ENCODE measurements at regions not wholly inside any gene's neighbourhood (a gene's known extent, or its start where the extent isn't known, plus 50 kb on each side); places are given as distances from the start of the nearest gene placed in this dataset.

DNA sequence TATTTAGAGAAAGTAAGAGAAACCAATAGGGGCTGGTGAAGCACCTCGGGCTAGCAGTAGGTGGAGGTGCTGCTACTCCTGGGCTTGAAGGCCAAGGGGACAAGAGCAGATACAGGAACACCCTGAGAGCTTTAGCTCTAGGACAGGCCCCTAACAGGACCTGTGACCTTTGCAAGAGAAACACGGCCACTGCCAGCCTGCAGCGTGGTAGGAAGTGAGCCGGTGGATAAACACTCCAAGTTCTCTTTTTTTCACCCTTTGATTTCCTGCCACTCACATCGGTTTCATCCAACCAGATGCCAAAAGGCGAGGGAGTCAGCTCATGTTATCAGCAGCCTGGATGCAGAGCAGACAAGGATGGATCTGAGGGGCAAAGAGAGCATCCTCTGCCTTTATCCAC lies 66.8 kb upstream of the SPRED2 start:
- Histone ChIP-seq H3K36me3 (ENCODE audit: low read depth, missing control alignments) (no peaks in the 10 kb centered on the region), H3K27ac (no peak overlapping the region), H3K27me3 (no peaks in the 10 kb centered on the region), H3K9me3 (no peaks in the 10 kb centered on the region), H3K4me1 (no peaks in the 10 kb centered on the region), H3K4me3 (no peak overlapping the region)
- no peak for DNase-seq
- 58 to 68% methylated on average over 6 of the region's 6 CpGs for WGBS, 2 donors
- TF ChIP-seq, protein P1, sequence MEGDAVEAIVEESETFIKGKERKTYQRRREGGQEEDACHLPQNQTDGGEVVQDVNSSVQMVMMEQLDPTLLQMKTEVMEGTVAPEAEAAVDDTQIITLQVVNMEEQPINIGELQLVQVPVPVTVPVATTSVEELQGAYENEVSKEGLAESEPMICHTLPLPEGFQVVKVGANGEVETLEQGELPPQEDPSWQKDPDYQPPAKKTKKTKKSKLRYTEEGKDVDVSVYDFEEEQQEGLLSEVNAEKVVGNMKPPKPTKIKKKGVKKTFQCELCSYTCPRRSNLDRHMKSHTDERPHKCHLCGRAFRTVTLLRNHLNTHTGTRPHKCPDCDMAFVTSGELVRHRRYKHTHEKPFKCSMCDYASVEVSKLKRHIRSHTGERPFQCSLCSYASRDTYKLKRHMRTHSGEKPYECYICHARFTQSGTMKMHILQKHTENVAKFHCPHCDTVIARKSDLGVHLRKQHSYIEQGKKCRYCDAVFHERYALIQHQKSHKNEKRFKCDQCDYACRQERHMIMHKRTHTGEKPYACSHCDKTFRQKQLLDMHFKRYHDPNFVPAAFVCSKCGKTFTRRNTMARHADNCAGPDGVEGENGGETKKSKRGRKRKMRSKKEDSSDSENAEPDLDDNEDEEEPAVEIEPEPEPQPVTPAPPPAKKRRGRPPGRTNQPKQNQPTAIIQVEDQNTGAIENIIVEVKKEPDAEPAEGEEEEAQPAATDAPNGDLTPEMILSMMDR (IDR thresholded peaks at IDR 0.05), result no peak
- no peak for TF ChIP-seq POLR2A (IDR thresholded peaks at IDR 0.05)
- intact Hi-C loops (cut with DNase I; ENCODE audit: low total_unique reads), result no loop called here

DNA sequence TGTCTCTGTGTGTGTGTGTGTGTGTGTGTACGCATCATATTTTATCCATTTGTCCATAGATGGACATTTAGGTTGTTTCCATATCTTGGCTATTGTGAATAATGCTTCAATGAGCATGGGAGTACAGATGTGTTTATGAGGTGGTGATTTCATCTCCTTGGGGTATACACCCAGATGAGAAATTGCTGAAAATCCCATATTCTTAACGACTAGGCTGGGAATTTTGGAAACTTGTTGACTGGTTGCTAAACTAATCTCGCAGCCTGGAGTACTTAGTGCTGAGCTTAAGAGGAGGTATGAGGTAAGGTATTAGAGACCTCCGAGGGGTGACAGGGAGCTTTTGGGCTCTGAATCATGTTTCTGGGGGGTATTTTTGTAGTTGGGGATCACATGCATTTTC lies 66.0 kb upstream of the SPRED2 start:
- intact Hi-C loops (cut with DNase I; ENCODE audit: low total_unique reads), result no loop called here

DNA sequence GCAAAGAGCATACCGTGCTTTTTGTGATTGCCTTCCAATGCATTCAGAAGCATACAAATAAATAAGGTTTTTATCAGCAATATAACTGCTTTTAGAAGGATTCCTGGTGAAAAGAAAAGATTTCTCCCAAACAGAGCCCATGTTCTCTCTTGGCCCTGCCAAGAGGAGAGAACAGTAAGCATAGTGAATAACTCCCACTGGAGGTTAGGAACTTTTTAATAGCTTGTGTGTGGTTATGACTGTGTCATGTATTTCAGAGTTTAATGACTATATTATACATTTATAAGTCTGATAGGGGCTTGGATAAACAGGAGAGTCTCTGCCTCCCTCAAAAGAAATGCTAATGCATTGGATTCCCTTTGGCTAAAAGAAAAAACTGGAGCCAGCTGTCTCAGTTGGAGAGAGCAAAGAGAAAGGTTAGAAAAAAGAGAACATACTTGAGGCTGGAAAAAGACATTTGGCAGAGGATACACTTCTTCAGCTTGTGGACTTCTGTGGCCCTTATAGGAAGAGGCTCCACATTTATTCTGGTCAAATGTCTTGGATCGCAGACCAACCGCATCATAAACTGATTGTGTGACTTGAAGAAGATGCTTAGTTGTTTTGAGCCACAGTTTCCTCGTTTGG lies 63.0 kb upstream of the SPRED2 start:
- H3K4me1 ChIP-seq, result no peaks in the 10 kb centered on the region
- intact Hi-C loops (cut with DNase I; ENCODE audit: low total_unique reads), result no loop called here

More for the DNA sequence above, 66.0 kb upstream of the SPRED2 start:
- no peak for DNase-seq
- Histone ChIP-seq H3K4me3 (no peak overlapping the region), H3K9me3 (no peaks in the 10 kb centered on the region), H3K36me3 (ENCODE audit: low read depth, missing control alignments) (no peaks in the 10 kb centered on the region), H3K27ac (no peak overlapping the region), H3K4me1 (no peaks in the 10 kb centered on the region), H3K27me3 (no peaks in the 10 kb centered on the region)
- TF ChIP-seq, protein P1 (IDR thresholded peaks at IDR 0.05), result no peak
- TF ChIP-seq POLR2A (IDR thresholded peaks at IDR 0.05), result no peak
- 95 to 96% methylated on average over 4 of the region's 4 CpGs for WGBS, 2 donors

DNA sequence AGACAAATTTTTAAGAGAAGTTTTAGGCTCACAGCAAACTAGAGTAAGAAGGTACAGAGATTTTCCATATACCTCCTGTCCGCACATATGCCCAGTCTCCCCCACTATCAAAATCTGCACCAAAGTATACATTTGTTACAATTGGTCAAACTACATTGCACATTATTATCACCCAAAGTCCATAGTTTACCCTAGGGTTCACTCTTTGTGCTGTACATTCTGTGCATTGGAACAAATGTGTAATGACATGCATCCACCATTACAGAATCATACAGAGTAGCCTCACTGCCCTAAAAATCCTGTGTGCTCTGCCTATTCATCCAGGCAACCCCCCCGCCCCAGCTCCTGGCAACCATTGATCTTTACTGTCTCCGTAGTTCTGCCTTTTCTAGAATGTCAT lies 61.7 kb upstream of the SPRED2 start:
- intact Hi-C loops (cut with DNase I; ENCODE audit: low total_unique reads), result no loop called here
- 91 to 95% methylated on average over 3 of the region's 3 CpGs for WGBS, 2 donors
- Histone ChIP-seq H3K4me3 (no peak overlapping the region), H3K9me3 (no peaks in the 10 kb centered on the region), H3K36me3 (ENCODE audit: low read depth, missing control alignments) (no peaks in the 10 kb centered on the region), H3K27me3 (no peaks in the 10 kb centered on the region), H3K4me1 (no peaks in the 10 kb centered on the region), H3K27ac (no peak overlapping the region)
- DNase-seq, result no peak
- TF ChIP-seq, protein P1 (IDR thresholded peaks at IDR 0.05), result no peak
- no peak for TF ChIP-seq POLR2A (IDR thresholded peaks at IDR 0.05)

More for the DNA sequence above, 63.0 kb upstream of the SPRED2 start:
- Histone ChIP-seq H3K4me3 (no peak overlapping the region), H3K27me3 (no peaks in the 10 kb centered on the region), H3K36me3 (ENCODE audit: low read depth, missing control alignments) (no peaks in the 10 kb centered on the region), H3K9me3 (no peaks in the 10 kb centered on the region), H3K27ac (no peak overlapping the region)
- WGBS, 2 donors, result 64 to 70% methylated on average over 4 of the region's 4 CpGs
- no peak for DNase-seq
- TF ChIP-seq, protein P1 (IDR thresholded peaks at IDR 0.05), result no peak
- no peak for TF ChIP-seq POLR2A (IDR thresholded peaks at IDR 0.05)

DNA sequence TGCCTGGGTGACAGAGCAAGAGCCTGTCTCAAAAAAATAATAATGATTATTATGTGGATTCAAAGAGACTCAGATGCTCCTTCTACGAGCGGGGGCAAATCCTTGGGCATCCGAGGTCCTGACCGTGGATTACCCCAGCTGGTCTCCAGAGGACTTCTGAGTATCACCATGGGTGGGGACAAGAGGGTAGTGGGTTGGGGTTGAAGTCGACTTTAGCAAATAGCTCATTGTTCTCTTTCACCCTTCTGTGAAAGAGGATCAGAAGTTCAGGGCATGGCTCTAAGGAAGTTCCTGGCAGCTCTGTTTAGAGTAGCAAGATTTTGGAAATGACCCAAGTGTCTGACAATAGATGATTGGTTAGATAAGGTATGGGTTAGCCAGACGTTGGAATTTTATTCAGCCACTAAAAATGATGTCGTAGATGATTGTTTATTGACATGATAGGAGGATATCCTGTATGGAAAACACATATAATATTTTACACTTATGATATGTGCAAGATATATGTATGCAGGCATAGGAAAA lies 59.0 kb upstream of the SPRED2 start:
- DNase-seq, result no peak
- TF ChIP-seq, protein P1 (IDR thresholded peaks at IDR 0.05), result no peak
- no peak for TF ChIP-seq POLR2A (IDR thresholded peaks at IDR 0.05)
- intact Hi-C loops (cut with DNase I; ENCODE audit: low total_unique reads), result no loop called here
- Histone ChIP-seq H3K27ac (no peak overlapping the region), H3K4me1 (no peaks in the 10 kb centered on the region), H3K4me3 (no peak overlapping the region), H3K36me3 (ENCODE audit: low read depth, missing control alignments) (no peaks in the 10 kb centered on the region), H3K27me3 (no peaks in the 10 kb centered on the region), H3K9me3 (no peaks in the 10 kb centered on the region)
- 78 to 83% methylated on average over 7 of the region's 7 CpGs for WGBS, 2 donors
